IPS-18c (cell line): ENCODE measurements at regions not wholly inside any gene's neighbourhood (a gene's known extent, or its start where the extent isn't known, plus 50 kb on each side); places are given as distances from the start of the nearest gene placed in this dataset.
"Not testable (repeated sequence)": the region's sequence is repeated elsewhere in the genome, so short reads cannot be mapped to it uniquely, and the experiment has no call there.

Experiments
- H3K4me3 ChIP-seq: 2 replicates; pipeline ENCODE4 v1.7.0; 2013; ENCODE audit warnings: low read depth, mild to moderate bottlenecking, low read length, moderate library complexity; ENCODE audit not compliant: insufficient read depth
- H3K9me3 ChIP-seq: one replicate; pipeline ENCODE4 v1.6.1; 2013; ENCODE audit warnings: mild to moderate bottlenecking, low read length, moderate library complexity; ENCODE audit not compliant: control insufficient read depth, insufficient read depth

DNA sequence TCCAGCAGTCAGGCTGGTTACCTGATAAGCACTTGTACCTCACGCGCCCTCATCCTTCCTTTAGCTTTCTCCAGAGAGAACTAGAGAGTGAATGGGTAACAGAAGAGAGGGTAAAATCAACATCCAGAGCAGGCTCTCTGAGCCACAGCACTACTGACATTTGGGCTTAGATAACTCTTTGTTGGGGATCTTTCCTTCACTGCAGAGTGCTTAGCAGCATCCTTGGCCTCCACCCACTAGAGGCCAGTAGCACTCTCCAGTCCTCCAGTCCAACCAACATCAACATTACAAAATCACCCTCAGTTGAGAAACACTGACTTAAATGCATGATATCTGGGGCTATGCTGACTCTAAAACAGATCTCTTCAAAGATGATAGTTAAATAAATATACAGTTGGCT is 220.7 kb downstream of the TACR3 start:
- H3K4me3 ChIP-seq: no peak overlapping the region

DNA sequence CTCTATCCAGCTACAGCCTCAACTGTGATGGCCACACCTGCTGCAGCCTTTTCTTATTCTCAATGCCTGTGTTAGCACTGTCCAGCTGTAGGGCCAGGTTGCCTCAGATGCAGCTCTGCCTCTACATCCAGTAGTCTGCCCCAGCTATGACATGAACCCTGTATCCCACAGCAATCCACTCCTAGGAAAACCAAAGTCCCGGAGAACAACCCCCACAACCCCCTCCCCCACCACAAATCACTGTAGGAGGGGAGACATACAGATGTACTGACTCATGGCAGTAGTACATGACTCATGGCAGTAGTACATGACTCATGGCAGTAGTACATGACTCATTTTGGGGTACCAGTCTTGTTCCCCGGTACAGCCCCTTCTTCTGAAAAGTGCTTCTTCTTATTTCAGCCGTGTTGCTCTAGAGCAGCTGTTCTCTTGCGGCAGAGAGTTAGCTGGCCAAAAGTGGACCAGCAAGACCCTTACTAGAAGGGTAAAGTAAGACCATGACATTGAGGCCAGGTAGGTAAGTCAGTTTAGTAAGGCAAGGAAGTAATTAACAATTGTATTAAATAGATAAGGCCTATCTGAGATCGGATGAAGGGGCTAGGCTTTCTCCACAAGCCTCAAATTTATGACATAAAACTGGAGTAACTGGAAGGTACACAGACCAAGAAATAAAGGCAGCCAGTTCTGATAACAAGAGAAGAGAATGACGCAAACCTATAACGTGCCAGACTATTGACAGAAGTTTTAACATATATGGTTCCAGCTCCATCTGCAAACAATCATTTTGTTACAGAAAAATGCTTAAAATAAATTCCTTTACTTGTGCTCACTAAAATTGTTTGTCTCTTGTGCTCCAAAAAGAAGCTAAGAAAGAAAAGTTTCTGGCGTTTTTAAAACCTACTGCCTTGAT is 221.4 kb downstream of the TACR3 start:
- Histone ChIP-seq H3K4me3 (no peak overlapping the region), H3K9me3 (no peaks in the 10 kb centered on the region)

More for the DNA sequence above, 220.7 kb downstream of the TACR3 start:
- H3K9me3 ChIP-seq: no peaks in the 10 kb centered on the region

DNA sequence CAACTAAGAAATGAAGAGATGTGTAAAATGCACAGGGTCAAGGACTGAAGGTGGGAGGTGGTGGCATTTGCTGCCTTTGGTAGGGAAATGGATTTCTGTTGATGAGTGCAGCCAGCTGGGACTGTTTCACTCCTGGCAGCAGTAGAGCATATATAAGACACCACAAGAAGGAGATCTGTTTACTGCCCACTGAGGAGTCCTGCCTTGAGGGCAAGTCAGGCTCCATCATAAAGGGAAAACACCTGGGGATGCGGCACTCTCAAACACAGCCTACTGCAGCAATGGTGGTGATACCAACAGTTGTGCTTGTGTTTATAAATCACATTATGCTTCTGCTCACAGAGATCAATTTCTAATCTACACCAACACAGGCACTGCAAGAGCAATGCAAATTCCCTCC is 222.1 kb downstream of the TACR3 start:
- H3K4me3 ChIP-seq: no peak overlapping the region
- no peaks in the 10 kb centered on the region for H3K9me3 ChIP-seq

DNA sequence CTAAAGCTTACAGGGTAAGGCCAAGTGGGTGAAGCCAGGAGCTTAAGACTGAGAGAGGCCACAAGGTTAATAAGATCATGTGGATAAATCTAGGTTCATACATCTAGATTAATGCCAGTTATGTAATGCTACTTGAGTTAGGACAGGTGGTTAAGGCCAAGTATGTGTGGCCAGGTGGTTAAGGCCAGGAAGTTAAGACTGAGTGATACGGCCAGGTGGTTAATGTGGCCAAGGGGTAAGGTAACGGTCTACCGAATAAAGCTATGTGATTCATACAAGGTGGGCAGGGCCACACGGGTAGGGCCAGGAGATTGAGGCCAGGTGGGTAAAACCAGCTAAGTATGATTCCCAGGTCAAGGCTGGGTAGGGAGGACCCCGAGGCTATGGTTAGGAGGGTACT is 223.0 kb downstream of the TACR3 start:
- no peaks in the 10 kb centered on the region for H3K9me3 ChIP-seq
- no peak overlapping the region for H3K4me3 ChIP-seq

DNA sequence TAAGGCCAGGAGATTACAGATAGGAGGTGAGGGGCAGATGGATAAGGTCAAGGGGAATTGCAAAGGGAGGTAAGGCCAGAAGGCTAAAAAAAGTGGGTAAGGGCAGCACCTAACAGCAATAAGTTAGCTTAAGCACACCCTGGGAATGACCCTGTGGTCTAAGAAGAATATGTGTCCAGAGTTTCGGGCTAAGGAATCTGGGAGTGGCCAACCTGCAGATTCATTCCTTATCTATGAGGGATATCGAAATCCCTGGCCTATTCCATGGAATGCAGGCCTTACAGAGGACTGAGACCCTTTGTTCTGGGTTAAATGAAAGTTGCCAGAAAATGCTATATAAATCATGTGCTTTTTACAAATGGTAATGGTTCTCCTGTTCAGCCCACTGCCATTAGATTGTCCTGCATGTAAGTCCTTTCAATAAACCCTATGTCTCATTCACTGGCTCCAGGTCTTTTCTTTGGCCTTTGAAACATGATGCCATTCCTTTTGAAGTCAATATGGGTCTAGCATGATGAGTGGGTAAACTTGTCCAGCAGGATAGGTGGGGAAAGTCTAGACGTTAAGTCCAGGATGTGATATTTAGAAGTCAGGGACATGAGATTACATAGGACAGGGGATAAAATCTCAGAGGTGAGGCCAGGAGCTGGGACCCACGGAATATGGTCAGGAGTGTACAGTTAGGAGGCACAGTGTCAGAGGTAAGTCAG is 226.2 kb downstream of the TACR3 start:
- Histone ChIP-seq H3K9me3 (no peaks in the 10 kb centered on the region), H3K4me3 (no peak overlapping the region)

DNA sequence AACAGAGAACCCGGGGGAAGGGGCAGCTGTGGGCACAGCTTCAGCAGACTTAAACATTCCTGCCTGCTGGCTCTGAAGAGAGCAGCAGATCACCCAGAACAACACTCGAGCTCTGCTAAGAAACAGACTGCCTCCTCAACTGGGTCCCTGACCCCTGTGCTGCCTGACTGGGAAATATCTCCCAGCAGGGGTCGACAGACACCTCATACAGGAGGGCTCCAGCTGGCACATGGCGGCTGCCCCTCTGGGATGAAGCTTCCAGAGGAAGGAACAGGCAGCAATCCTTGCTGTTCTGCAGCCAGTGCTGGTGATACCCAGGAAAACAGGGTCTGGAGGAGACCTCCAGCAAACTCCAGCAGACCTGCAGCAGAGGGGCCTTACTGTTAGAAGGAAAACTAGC is 234.5 kb downstream of the TACR3 start:
- H3K9me3 ChIP-seq, H3K4me3 ChIP-seq: not testable (repeated sequence)

DNA sequence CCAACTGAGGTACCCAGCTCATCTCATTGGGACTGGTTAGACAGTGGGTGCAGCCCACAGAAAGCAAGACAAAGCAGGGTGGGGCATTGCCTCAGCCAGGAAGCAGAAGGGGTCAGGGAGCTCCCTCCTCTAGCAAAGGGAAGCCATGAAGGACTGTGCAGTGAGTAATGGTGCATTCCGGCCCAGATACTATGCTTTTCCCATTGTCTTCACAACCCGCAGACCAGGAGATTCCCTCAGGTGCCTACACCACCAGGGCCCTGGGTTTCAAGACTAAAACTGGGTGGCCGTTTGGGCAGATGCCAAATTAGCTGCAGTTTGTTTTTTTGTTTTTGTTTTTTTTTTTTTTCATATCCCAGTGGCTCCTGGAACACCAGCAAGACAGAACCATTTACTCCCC is 235.3 kb downstream of the TACR3 start:
- Histone ChIP-seq H3K9me3 (no peaks in the 10 kb centered on the region), H3K4me3 (no peak overlapping the region)

DNA sequence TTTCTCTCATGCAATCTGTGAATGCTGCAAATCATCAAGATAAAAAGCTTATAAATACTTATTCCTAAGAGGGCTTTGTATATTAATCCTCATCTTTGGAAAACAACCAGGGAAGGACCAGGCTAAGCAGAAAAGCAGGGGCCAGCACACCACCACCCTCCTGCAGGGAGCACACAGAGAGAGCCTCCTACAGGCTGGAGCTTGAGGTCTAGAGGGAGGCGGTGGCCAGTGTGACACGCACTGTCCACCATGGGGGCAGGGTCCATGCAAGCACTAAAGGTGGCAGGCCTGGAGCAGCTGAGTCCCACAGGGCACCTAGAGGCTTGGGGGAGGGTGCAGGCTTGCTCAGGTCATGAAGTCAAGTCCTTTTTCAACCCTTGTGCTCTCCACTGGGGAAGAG is 236.9 kb downstream of the TACR3 start:
- H3K4me3 ChIP-seq: no peak overlapping the region
- H3K9me3 ChIP-seq: no peaks in the 10 kb centered on the region

DNA sequence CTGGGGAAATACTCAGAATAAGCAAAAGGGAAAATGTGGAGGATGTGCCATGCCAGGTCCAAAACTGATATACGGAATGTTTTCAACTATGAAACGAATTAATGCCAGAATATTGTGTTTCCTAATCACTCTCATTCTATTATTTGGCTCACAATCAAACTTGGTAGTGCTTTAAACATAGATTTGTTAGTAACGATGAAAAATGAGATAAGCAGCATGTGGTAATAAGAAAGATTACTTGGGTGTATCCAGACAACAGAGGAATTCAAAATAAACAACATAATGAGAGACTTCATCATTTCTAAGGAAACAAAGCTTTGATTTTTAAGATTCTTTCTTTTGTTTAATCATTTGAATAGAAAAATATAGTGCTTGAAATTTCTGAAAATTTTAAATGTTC is 237.3 kb downstream of the TACR3 start:
- H3K9me3 ChIP-seq: no peaks in the 10 kb centered on the region
- no peak overlapping the region for H3K4me3 ChIP-seq

DNA sequence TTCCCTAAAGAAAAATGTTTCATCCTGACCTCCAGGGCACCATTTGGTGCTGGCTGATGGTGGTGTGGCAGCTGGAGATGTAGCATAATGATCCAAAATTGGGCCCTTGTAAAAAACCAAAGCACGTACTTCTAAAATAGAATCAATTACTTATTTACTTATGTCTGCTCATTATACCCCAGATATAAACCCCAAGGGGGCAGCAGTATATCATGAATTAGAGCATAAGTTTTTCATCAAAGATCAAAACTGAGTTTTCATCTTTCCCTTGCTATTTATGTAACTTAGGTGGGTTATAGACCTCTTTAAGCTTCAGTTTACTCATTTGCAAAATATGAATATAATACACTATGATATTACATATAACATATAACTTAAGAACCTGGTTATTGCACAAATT is 241.1 kb downstream of the TACR3 start:
- no peak overlapping the region for H3K4me3 ChIP-seq

DNA sequence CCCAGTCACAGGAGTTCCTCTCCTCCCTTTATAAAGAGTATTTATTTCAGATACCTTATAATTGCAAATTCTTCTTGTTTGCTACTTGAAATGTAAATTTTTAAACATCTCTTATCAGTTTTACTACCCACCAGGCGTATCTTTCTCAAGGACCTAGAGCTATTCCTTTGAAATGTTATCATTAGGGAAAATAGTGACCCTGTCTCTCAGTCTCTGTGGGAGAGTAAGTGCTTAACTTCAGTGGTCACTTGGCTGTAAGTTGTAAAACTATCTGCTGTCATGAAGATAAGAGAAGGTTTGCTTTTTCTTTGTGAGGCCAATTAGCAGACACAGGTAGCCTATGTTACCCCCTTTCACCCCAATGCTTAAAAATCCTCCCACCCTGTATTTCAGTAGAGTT is 241.6 kb downstream of the TACR3 start:
- Histone ChIP-seq H3K4me3 (no peak overlapping the region), H3K9me3 (no peaks in the 10 kb centered on the region)

More for the DNA sequence above, 241.1 kb downstream of the TACR3 start:
- no peaks in the 10 kb centered on the region for H3K9me3 ChIP-seq

DNA sequence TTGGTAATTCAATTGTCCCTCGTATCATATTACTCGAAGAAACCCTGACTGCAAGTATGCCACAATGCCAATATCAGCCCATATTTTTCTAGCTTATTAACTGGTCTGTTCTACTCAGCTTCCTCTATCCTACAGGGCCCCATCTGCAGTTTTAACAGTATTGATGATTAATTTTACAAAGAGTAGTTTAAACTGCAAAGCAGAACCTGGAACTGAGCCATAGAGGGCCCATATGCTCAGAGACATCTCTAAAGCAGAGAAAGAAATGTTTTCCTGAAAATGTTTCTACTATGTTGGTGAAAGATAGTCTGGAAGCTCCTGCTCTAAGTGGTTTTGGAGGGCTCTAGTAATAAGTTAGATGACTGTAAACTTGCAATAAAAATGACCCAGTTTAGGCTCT is 259.4 kb upstream of the CENPE start:
- H3K4me3 ChIP-seq: no peak overlapping the region
- H3K9me3 ChIP-seq: no peaks in the 10 kb centered on the region

DNA sequence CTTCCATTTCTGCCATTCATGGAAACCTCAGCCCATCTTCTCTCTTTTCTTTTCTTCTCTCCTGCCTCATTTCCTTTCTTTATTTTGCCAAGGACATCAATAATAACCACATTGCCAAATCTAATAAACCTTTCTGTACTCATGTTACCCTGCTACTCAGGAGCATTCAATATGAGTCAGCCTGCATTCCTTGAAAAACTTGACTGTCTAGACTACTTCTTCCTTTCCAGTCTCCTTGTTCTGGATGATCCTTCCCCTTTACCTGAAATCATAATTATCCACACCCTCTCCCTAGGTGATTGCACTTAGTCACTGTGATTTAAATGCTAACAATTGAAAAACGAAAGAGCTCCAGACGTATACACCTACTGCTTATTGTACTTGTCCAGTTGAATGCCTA is 253.2 kb upstream of the CENPE start:
- H3K4me3 ChIP-seq: no peak overlapping the region
- H3K9me3 ChIP-seq: no peaks in the 10 kb centered on the region

DNA sequence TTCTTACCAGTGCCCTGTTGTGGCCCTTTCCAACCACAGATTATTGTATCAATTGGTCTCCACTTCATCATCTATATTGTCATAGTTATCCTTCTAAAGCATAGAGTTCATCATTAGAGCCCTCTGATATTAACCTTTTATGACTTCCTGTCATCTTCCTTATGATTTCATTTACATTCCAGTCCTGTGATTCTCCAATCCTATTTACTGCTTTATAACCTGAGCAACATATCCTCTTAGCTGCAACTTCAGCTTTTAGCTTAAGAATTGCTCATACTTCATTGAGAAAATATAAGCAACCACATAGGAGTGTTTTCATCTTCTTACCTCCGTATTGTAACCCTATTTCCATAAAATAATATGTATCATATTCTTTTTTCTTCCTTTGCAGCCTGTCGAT is 252.6 kb upstream of the CENPE start:
- H3K9me3 ChIP-seq: no peaks in the 10 kb centered on the region

DNA sequence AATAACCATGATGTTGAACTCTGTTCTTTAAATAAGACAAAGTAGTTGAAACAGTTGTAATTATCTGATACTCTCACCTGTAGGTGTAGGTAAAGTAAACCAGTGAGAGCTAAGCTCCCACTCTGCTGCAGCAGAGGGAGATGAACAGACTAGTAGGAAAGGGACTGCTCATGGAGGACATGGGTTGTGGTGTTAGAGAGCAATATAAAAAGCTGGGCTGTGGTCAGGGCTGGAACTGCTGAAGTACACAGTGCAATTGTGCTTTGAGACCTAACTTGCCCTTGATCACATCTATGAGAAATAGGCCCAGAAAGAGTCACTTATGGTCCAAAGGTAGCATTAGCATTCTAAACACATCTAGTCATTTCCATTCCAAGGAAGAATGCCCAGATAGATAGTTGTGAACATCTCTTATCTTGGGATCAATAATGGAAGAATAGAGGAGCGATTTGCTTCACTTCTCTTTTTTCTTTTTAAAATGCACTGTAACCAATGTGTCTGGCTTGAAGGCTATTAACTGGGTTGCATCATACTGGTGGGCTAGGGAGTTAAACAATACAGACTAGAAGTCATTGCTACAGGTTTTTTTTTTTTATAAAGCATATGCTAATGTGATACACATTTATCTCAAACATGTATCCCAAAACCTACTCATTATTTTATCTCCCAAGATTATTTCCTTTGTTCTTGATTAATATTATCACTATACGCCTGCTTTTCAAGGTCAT is 251.3 kb upstream of the CENPE start:
- no peak overlapping the region for H3K4me3 ChIP-seq

More for the DNA sequence above, 252.6 kb upstream of the CENPE start:
- H3K4me3 ChIP-seq: no peak overlapping the region

DNA sequence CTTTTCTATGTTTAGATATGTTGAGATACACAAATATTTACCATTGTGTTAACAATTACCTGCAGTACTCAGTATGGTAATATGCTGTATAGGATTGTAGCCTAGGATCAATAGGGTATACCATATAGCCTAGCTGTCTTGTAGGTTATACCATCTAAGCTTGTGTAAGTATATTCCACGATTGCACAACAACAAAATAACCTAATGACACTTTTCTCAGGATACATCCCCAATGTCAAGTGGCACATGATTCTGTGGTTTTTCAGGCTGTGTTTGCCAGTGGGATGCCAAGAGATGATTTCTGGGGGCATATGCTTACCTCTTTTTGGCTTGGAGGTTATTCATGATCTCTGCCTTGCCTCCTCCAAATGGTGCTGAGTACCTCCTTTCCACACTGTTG is 247.2 kb upstream of the CENPE start:
- no peak overlapping the region for H3K4me3 ChIP-seq
- no peaks in the 10 kb centered on the region for H3K9me3 ChIP-seq

More for the DNA sequence above, 251.3 kb upstream of the CENPE start:
- H3K9me3 ChIP-seq: no peaks in the 10 kb centered on the region

DNA sequence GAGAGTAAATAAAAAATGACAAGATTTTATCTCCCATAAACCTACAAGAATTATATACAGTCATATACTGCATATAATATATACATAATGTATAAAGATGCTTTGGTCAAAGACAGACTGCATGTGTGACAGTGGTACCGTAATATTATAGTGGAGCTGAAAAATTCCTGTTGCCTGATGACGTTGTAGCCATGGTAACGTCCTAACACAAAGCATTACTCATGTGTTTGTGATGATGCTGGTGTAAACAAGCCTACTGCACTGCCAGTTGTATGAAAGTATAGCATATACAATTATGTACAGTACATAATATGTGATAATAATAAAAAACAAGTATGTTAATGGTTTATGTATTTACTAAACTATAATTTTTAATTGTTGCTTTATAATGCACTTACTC is 245.2 kb upstream of the CENPE start:
- H3K4me3 ChIP-seq: no peak overlapping the region
- H3K9me3 ChIP-seq: no peaks in the 10 kb centered on the region

DNA sequence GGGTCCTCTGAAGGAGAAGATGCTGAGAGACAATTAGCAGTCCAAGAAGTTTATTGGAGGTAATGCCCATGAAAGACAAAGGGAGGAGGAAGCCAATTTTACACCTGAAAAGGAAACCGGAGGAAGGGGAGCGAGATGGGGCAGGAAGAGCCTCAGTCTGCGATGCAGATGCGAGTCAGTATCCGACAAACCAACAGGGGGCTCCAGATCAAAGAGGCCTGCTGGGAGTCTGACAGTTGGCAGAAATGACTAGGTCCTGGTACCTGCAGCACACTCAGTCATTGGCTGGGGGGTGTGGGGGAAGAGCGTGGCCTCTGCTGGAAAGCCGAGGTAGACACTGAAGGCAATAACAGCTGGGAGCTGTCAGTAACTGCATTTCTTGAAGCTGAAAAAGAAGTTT is 231.1 kb upstream of the CENPE start:
- Histone ChIP-seq H3K4me3 (no peak overlapping the region), H3K9me3 (no peaks in the 10 kb centered on the region)
